ENCODE measurements at regions not wholly inside any gene's neighbourhood (a gene's known extent, or its start where the extent isn't known, plus 50 kb on each side); places are given as distances from the start of the nearest gene placed in this dataset.
A peak's percentile ranks its signal among the peaks of the same experiment; 100 is the strongest.

GRCh38 chr18:38318416-38318815 lies 752.8 kb upstream of the CELF4 start:
- DNase-seq (ENCODE audit: low spot score) = no peak

- no peak for DNase-seq (ENCODE audit: low spot score)
Observed at GRCh38 chr18:38313831-38314230, 748.2 kb upstream of the CELF4 start.

- no peak for DNase-seq (ENCODE audit: low spot score)
Observed at GRCh38 chr18:38312532-38312931, 746.9 kb upstream of the CELF4 start.

GRCh38 chr18:38310936-38311335 lies 745.3 kb upstream of the CELF4 start:
- no peak for DNase-seq (ENCODE audit: low spot score)

- DNase-seq (ENCODE audit: low spot score) = no peak
Observed at GRCh38 chr18:38307914-38308313, 742.3 kb upstream of the CELF4 start.

- DNase-seq (ENCODE audit: low spot score) = no peak
Observed at GRCh38 chr18:38305961-38306360, 740.4 kb upstream of the CELF4 start.

- DNase-seq (ENCODE audit: low spot score) = no peak
Observed at GRCh38 chr18:38301621-38302020, 736.0 kb upstream of the CELF4 start.

- no peak for DNase-seq (ENCODE audit: low spot score)
Observed at GRCh38 chr18:38297910-38298309, 732.3 kb upstream of the CELF4 start.

- DNase-seq (ENCODE audit: low spot score) = no peak
Observed at GRCh38 chr18:38290229-38290628, 724.6 kb upstream of the CELF4 start.

- DNase-seq (ENCODE audit: low spot score) = no peak
Observed at GRCh38 chr18:38284972-38285371, 719.4 kb upstream of the CELF4 start.

- no peak for DNase-seq (ENCODE audit: low spot score)
Observed at GRCh38 chr18:38263066-38263465, 697.5 kb upstream of the CELF4 start.

GRCh38 chr18:38262661-38263060 lies 697.1 kb upstream of the CELF4 start:
- DNase-seq (ENCODE audit: low spot score) = no peak

- no peak for DNase-seq (ENCODE audit: low spot score)
Observed at GRCh38 chr18:38257661-38258060, 692.1 kb upstream of the CELF4 start.

- DNase-seq (ENCODE audit: low spot score) = no peak
Observed at GRCh38 chr18:38256366-38256765, 690.8 kb upstream of the CELF4 start.

- no peak for DNase-seq (ENCODE audit: low spot score)
Observed at GRCh38 chr18:38250971-38251370, 685.4 kb upstream of the CELF4 start.

GRCh38 chr18:38244480-38244879 lies 678.9 kb upstream of the CELF4 start:
- DNase-seq (ENCODE audit: low spot score) = peak; percentile 9

GRCh38 chr18:38243291-38243690 lies 677.7 kb upstream of the CELF4 start:
- DNase-seq (ENCODE audit: low spot score) = no peak

GRCh38 chr18:38241736-38242135 lies 676.1 kb upstream of the CELF4 start:
- DNase-seq (ENCODE audit: low spot score) = no peak

- DNase-seq (ENCODE audit: low spot score) = no peak
Observed at GRCh38 chr18:38241216-38241615, 675.6 kb upstream of the CELF4 start.

- DNase-seq (ENCODE audit: low spot score) = no peak
Observed at GRCh38 chr18:38239606-38240005, 674.0 kb upstream of the CELF4 start.

GRCh38 chr18:38237796-38238195 lies 672.2 kb upstream of the CELF4 start:
- DNase-seq (ENCODE audit: low spot score) = no peak

- no peak for DNase-seq (ENCODE audit: low spot score)
Observed at GRCh38 chr18:38221476-38222100, 656.0 kb upstream of the CELF4 start.

- no peak for DNase-seq (ENCODE audit: low spot score)
Observed at GRCh38 chr18:38198956-38199355, 633.4 kb upstream of the CELF4 start.

GRCh38 chr18:38198526-38198925 lies 632.9 kb upstream of the CELF4 start:
- no peak for DNase-seq (ENCODE audit: low spot score)

GRCh38 chr18:38186491-38186890 lies 620.9 kb upstream of the CELF4 start:
- no peak for DNase-seq (ENCODE audit: low spot score)

All from Ammon's horn (tissue), 1 donor.